ENCODE measurements at regions not wholly inside any gene's neighbourhood (a gene's known extent, or its start where the extent isn't known, plus 50 kb on each side); places are given as distances from the start of the nearest gene placed in this dataset.

DNA sequence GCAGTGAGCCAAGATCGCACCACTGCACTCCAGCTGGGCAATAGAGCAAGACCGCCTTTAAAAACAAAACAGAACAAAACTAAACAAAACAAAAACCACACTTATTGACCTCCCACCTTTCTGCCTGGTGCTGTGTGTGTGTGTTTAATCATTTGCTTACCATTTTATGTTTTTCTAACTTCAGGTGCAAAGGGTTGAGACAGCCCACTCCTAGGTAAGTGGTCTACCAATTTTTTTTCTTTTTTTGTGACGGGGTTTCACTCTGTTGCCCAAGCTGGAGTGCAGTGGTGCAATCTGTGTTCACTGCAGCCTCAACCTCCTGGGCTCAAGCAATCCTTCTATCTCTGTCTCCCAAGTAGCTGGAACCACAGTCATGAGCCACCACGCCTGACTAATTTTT, 65.8 kb downstream of the SALL1 start:
- no peak for DNase-seq (ENCODE audit: low spot score)

DNA sequence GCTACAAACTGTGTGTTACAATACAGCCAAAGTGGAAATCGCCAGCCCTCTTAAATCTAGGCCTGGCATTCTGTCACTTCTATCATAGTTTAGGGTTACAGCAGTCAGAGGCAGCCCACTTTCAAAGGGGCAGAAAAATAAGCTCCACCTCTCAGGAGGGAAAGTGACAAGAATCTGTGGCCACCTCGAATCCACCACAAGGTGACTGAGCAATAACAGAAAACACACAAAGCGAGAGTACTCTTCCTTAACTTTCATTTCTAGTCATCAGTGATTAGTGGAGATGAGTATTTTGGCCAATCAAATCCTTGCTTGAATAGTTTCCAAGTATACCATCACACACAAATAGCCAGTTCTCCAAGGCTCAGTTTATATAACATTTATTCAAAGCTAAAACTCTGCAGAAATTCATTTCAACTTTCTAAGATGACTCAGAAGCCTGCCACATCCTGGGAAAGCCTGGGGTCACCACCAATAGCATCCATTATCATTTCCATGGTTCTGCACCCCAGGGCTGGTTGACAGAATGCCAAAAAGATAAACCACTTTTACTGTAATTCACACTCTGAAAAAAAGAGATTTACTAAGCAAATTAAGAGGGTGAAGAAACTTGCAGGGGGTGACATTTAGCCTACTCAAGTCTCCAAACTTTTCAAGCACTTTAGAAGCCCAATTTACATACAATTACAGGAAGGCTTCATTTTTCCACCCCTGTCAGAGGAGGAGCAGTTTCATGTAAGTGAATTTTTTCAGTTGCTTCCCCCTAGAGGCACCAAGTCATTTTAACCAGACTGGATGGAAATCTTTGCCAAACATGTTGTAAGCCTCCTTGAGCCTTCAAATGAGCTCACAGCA, 66.8 kb downstream of the SALL1 start:
- no peak for DNase-seq (ENCODE audit: low spot score)

DNA sequence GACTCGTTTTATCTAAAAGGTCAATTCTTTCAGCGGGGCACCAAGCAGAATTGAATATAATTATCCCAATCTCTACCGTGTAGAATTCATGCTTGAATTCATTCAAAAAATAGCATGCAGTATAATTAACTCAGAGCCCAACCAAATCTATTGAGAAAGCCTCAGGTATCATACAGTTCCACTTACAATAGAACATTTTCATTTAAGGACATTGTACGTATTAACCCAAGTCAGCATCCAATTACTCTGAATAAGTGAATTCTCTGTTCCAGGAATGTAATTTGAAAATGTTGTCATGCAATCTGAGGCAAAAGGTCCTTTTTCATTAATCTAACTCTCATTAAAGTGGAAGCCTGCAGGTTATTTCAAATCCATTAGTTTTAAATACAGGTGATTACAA, 78.5 kb downstream of the SALL1 start:
- DNase-seq (ENCODE audit: low spot score): no peak

DNA sequence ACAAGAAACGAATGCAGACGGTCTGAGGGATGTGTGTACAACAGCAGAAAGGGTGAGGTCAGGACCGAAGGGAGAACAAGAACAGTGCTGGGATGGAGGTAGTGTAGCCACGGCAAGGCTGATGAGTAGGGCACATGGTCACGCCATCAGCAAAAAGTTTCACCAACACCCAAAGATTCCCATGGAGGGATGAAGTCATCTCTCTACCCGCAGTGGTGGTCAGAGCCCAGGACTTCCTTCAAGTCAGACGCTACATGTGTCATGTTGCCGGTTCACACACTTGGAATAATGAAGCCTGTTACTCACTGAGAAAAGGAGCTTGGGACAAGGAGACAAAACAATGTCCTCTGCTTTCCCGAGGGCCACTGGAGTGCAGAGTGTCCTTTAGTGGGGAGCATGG, 79.7 kb downstream of the SALL1 start:
- DNase-seq (ENCODE audit: low spot score): no peak

DNA sequence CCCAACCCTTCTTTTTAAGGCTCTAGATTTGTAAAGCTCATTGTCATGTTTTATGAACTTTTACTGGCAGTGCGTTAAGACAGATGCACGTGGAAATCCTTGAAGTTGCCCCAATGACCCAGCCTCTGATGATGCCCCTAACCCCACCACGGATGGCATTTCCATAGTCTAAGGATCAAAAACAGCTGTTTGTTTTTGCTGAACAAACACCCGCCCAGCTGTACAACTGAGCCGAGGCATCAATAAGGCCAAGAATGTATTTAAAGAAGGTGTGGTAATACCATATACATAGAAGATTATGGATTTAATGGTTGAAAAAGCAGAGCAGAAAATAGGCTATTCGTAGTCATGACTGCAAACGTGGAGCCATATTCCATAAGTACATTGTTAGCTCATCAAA, 83.7 kb downstream of the SALL1 start:
- no peak for DNase-seq (ENCODE audit: low spot score)

DNA sequence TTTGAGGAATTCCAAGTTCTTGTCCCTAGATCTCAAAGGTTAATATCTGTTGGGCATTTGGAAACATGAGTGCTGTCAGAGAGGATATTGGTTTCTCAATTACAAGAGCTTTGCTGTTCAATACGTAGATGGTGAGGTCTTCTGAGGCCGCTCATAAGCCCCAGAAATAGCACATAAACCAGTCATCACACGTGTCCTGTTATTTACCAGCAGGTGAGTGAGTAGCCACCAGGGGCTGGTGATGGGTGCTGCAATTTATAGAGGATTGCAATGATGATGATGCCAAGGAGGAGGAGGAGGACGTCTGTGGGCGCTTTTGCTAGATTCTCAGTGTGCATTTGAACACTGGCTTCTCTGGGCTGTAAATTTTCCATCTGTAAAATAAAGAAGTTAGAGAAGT, 89.0 kb downstream of the SALL1 start:
- no peak for DNase-seq (ENCODE audit: low spot score)

DNA sequence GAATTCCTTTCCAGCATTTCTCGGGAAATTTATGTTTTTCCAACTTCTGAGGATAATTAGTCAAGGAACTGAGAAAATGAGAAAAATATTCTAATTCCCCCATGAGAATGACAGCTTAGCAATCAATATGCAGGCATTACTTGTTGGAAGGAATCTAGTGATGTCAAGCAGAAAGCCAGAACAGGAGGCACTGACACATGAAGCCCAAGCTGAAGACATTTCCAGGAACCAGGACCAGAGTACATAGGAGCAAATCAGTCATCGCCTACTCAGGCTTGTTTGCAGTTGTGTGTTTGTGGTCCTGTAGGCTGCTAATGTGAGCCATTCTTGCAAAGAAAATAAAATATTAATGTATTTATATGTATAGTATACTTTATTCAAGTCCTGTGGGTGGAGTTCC, 89.7 kb downstream of the SALL1 start:
- DNase-seq (ENCODE audit: low spot score): no peak

DNA sequence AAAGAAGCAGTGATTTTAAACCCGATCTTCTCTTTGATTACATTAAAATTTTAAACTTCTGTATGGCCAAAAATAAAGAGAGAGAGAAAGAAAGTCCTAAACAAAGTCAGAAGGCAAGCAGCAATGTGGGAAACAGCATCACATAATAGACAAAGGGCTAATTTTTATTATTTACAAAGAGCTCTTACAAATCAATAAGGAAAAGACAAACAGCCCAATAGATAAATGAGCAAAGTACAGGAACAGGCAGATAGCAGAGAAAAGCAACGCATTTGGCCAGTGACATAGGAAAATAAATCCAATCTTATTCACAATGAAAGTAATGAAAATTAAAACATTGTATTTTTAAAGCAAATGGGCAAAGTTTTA, 93.1 kb downstream of the SALL1 start:
- no peak for DNase-seq (ENCODE audit: low spot score)

DNA sequence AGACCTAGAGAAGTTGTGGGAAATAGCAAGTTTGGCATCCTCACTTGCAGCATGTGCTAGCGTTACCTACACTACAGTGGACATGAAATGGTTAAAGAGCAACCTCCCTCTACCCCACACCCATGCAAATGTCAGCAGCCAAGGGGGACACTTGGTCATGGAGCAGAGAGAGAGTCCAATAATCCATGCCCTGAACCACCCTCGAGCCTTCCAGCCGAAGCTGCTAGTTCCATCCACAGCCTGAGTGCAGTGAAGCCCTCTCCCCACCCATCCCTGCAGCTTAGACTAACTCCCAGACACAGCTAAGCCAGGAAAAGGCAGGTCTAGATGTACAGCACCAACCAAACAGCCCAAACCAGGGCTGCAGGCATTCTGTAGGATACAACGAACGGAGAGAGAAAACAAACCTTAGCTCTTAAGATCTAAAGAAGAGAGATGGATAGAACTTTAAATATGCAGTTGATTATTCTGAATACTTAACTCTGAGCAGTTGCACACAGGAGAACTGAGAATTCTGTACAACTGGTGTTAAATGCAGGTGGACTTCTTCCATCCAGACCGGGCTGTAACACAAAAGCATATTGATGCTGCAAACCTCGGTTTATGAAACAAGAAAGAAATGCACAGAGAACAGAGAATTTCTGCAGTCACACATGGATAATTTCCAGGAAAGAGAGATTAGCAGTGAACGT, 93.8 kb downstream of the SALL1 start:
- no peak for DNase-seq (ENCODE audit: low spot score)

DNA sequence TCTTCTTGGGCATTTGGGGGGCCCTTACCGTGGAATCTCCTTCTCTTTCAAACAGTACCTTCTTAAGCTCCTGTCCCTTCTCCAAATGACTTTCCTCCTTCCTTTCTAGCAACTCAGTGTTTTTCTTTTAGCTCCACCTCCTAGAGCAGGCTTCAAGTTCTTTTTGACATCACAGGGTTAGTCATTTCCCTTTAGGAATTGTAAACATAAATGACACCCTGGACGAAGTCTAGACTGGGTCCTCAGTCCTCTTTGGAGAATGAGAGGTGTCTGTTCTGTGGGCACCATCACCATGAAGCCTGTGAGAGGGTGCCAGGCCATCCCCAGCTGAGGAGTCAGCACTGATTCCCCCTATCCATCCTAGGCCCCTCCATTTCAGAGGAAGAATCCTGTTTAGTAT, 94.7 kb downstream of the SALL1 start:
- DNase-seq (ENCODE audit: low spot score): no peak

DNA sequence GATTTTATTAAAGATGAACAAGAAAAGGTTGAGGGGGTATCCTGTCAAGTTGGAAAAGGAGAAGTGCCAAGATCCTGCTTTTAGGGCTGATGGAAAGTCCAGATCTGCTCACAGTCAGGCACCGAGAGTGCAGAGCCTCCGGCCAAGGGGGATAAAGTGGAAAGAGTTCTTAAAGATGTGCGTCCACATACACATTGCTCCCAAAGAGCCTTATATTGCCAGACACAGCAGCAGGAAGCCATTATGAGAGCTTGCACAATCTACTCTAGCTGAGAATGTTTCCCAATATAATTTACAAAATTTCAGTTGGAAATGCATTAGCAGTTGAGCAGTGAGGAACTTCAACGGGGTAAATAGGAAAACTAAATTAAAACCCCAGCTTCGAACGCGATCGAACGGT, 95.6 kb downstream of the SALL1 start:
- no peak for DNase-seq (ENCODE audit: low spot score)

DNA sequence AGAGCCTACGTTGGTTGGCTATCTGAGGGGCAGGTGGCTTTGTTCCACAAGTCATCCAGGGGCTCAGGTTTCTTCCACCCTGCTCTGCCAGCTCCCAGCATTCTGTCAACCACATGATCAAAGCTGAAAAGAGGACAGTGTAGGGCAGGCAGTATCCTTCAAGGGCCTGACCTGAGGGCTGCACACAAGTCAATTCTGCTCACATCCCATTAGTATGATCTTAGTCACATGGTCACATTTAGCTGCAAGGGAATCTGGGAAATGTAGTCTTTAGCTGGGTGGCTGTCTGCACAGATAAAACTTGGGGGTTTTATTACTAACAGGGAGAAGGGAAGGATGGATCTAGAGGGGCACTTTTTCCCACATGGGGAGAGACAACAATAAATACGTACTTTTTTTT, 97.3 kb downstream of the SALL1 start:
- no peak for DNase-seq (ENCODE audit: low spot score)

DNA sequence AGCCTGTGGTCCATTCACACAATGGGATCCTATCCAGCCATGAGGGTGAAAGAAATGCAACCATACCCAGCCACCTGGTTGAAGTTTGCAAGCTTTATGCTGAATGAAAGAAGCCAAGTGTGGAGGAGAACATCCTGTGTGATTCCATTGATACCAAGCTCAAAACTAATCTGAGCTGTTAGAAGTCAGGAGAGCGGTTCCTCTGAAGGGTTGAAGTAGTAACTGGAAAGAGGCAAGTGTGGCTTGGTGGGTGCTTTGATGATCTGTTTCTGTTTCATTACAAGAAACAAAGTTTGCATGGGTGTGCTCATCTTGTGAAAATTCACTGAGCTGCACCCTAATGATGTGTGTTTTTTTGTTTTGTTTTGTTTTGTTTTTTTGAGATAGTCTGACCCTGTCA, 99.4 kb downstream of the SALL1 start:
- DNase-seq (ENCODE audit: low spot score): no peak

DNA sequence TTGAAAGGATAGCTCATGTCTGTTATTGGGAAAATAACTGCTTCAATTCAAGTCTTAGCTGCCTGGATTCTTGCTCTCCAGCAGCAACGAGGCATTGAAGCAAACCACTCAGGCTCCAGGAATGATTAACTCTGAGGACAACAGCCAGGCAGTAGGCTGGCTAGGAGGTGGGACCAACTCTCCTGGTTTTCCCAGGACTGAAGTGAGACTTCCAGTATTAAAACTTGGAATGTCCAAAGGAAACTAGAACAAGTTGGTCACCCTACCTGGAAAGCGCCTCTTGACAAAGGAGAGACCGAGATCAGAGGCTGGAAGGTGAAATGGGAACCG, 100.7 kb downstream of the SALL1 start:
- DNase-seq (ENCODE audit: low spot score): no peak

DNA sequence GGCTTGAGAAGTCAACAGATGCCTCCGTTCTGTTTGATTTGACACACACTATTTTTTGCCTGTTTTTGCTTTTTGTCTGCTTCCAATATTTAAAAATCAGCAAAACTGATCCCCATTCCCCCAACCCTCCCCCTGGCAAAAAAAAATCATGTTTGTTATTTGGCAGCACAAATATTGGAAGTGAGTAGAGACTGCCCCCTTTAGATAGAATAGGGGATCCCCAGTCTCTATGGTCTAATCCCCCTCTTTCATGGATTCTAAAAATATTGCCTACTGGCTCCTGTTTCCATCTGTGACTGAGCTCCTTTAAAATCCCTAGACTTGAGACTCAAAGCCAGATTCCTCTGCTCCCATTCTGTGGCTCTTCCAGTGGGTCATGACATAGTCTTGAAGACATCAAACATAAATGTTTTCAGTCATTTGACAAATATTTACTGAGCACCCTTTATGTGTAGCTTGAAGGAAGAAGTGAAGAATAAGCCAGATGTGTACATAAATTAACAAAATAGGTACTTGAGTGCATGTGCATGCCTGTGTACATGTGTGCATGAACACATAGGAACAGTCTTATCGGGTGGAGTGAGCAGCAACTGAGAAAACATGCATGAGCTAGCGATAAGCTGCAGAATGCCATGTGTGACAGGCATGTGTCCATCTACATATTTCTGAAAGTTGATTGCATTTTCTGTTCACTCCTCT, 101.2 kb downstream of the SALL1 start:
- DNase-seq (ENCODE audit: low spot score): no peak

DNA sequence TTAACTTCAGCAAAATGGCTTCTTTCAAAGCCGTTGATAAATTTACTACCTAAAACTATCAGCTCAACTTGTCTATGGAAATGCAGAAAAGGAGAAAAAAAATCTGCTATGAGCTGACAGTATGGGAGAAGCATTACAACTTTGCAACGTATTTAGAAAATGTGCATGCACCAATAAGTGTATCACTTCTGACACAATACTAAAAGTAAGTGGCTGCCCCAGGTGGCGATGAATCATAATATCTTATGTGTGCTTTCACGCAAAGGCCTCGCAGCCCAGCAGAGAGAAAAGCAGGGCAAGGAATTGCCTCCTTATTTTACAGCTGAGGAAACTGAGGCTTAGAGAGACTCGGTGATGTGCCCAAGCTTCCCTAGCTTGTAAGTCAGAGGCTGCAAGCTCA, 101.8 kb downstream of the SALL1 start:
- no peak for DNase-seq (ENCODE audit: low spot score)

DNA sequence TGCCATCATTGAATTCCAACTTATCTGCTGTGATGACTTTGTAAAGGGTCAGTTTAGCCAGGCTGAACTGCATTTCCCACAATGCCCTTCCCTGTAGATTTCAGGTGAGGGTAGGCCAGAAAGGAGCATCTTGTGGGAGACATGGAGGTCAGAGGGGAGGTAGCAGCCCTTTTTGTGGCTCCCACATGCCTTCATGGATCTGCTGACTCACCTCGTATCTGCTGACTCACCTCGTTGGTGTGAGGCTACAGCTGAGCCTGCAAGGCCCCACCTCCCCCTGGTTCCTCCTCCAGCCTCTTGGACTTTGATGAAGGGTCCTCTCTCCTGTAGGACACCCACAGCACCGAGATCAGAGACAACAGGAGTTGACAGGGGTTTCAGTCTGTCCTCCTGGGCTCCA, 102.5 kb downstream of the SALL1 start:
- DNase-seq (ENCODE audit: low spot score): no peak

DNA sequence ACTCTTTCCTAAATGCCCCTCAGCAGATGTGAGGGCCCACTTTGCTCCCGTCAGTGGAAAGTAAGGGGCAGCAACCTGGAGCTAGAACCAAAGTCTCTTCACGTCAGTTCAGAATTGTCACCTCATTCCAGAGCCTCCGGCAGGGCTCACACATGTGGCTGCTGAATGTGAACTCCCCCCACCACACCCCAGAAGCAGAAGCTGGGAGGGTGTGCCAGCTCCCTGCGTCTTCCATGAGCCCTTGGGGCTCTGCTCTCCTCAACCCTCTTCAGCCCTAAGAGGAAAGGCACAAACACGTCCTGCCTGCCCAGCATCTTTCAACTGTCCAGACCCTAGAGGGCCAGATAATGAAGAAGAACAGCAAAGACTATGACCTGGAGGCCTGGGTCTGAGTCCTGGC, 105.3 kb downstream of the SALL1 start:
- DNase-seq (ENCODE audit: low spot score): no peak

DNA sequence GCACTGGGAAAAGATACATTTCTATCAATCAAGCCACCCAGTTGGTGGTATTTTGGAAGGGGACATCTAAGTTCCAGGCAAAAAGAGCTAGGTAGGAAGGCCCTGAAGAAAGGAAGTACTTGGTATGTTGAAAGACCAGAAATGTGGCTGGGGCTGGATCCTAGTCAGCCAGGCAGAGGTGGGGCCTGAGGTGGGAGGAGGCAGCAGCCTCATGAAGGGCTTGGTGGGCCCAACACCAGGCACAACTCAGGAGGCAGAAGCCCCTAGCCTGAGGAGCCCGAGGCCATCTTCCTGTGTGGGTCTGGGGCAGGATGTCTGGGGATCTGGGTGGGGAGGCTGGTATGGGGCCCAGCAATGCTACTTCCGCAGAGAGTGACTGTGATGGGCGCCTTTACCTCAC, 105.9 kb downstream of the SALL1 start:
- no peak for DNase-seq (ENCODE audit: low spot score)

DNA sequence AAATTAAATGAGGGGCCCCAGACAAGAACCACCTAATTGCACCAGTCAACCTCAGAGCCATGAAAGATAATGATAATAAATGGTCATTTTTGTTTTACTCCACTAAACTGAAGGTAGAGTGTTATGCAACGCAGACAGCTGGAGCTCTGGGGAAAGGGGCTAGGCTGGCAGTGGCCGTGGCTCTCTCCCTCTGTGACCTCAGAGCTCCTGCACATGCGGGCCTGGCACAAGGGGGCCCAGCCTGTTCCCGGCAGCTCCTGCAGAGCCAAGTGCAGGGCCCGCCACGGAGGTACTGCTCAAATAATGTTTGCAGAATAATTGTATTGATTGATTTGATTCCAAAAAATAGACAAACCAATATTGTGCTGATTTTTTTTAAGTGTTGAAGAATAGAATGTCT, 109.5 kb downstream of the SALL1 start:
- no peak for DNase-seq (ENCODE audit: low spot score)

DNA sequence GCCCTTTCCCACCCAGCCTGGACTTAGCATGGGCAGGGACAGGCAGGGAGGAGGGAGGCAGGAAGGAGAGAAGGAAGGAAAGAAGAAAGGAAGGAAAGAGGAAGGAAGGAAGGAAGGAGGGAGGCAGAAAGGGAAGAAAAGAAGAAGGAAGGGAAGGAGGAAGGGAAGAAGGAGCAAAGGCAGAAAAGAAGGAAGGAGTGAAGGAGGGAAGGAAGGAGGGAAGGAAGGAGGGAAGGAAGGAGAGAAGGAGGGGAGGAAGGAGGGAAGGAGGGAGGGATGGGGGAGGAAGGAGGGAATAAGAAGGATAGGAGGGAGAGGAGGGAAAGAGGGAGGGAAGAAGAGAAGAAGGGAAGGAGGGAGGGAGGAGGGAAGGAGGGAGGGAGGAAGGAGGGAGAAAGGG, 110.4 kb downstream of the SALL1 start:
- no peak for DNase-seq (ENCODE audit: low spot score)

DNA sequence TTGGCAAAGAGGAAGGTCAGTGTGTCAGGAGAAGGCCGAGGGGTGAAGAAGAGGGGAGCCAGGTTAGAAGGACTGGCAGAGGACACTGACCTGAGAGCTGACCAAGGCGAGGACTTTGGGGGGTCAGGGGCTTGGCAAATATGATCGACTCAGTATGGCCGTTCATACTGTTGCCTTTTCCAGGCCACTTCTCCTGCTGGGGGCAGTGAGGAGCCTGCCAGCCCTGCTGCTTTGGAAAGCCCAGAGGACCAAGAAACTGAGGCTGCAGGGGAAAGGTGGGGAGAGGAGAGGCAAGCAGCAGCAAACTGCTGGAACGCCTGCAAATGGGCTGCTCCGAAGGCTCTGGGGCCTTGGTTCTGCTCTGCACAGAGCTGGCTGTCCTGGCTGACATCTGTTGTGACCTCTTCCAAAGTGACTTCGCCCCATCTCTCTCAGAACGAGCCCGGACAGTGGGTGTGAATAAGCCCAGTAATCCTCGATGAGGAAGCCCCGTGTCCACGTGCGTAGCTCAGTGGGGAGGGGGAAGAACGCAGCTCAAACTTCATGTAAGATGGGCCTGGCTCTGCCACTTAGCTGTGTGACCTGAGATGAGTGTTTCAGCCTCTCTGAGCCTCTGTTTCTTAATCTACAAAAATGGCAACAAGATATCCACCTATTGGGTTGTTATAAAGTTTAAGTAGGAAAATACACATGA, 111.3 kb downstream of the SALL1 start:
- DNase-seq (ENCODE audit: low spot score): no peak

DNA sequence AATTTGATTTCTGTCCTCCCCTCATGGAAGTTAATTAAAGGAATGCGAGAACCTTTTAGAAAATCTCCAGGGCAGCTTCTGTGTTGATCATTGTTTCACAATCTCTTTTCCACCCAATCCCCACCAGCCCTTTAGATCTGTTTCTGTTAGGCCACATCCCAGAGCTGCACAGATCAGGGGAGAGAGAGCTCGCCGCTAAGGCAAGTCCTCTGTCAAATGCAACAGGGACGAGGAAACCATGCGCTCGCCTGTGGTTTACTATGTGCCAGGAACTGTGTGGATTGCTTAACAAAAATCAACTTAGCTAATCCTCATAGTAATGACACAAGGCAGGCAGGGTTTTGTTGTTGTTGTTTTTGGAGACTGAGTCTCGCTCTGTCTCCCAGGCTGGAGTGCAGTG, 115.4 kb downstream of the SALL1 start:
- no peak for DNase-seq (ENCODE audit: low spot score)

Measured in mucosa of gallbladder (tissue), 1 donor.